CD4-positive, alpha-beta T cell treated with Interleukin-15 for 1 hour (primary cell): ENCODE measurements at regions not wholly inside any gene's neighbourhood (a gene's known extent, or its start where the extent isn't known, plus 50 kb on each side); places are given as distances from the start of the nearest gene placed in this dataset.

Experiments
- DNase-seq: peaks from one replicate; pipeline ENCODE4 v3.0.0-alpha.2; 2020

DNA sequence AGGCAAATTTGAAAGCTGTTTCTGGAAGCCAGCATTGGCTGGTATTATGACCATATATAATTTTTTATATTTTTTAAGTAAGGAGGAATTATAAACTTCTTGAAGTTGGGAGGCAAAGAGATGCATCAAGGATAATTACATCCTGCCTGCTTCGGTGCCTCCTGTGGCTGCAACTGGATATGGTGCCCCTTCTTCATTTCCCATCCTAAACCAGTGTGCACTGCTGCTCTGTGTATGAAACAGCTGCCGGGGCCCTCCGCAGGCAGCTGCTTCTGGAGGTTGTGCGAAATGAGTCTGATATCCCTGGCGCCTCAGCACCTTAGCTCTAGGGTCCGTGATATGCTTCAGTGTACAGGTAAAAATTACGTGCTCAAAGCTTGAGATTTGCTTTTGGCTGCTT is 304.2 kb downstream of the ENC1 start:
- DNase-seq, result no peak

DNA sequence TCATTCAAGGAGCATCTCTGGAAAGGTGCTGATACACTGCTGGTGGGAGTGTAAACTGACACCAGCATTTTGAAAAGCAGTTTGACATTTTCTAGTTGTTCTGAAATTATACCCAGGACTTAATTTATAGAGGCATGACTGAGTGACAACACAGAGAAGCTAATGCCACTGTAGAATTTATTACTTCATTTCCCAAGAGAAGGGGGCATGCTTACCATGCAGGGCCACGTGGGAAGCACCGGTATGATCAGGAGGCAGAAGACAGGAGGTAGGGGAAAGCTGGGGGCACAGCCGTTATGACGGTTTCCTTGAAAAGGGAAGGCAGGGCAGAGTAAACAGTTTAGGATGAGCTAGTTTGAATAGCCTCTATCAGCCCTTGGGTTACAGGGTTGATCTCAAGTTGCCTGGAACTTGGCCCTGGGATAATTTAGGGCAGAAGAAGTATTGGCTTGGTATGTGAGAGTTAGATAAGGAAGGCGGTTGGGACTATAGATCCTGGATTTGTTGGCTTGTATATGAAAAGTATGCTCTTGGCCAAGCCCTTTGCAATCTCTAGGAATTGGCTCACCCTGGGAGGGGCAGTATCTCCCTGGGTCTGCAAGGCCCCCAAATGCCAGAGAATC is 305.7 kb downstream of the ENC1 start:
- no peak for DNase-seq

- DNase-seq, result no peak
Measured at GRCh38 chr5:74334062-74334761, 306.3 kb downstream of the ENC1 start.

DNA sequence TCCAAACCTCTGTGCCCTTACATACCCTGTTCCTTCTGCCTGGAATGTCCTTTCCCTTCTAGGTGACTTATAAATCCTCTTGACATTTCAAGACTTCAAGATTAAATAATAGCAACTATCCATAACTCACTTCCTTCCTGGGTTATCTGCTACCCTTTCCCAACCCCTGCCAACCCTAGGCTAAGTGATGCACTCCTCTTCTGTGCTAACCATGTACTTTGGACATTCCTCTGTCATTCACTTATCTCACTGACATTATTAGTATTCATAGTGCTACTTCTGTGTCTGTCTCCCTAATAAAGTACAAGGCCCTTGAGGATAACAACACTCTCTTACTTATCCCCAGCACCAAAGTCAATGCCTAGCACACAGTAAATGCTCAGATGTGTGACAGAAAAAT is 307.1 kb downstream of the ENC1 start:
- DNase-seq, result no peak

- no peak for DNase-seq
Measured at GRCh38 chr5:74332682-74333081, 307.8 kb downstream of the ENC1 start.

DNA sequence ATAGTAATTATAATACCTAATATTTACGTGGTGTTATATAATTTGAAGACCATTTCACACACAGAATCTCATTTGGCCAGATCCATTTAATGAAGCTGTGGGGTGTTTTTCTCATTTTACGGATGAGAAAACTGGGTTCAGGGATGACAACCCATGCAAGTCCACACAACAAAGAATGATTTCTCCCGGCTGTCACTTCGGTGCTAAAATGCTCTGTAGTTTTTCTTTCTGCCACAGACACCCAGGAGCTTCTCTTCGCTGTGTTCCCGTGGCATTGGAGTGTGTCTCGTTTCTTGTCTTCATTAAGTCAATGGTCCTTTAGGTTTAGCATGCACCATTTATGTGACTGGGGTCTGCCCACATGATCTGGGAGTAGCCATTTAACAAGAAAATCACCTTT is 308.5 kb downstream of the ENC1 start:
- no peak for DNase-seq

GRCh38 chr5:74328221-74328630 is 312.3 kb downstream of the ENC1 start:
- DNase-seq, result no peak

DNA sequence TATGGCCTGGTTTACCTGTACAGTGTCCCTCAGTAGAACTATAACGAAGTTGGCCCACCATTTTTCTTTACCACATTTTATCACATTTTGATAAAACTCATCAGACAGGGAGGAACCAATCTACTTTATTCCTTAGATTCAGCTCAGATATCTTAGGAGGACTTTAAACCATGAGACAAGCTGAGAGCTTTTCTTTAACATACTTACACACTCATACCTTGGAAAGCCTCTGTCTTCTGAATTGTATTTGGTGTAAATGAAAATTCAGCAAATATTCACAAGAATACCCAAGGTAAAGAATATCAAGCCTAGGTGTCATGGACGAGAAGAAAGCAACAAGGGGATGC is 313.2 kb downstream of the ENC1 start:
- DNase-seq, result no peak

DNA sequence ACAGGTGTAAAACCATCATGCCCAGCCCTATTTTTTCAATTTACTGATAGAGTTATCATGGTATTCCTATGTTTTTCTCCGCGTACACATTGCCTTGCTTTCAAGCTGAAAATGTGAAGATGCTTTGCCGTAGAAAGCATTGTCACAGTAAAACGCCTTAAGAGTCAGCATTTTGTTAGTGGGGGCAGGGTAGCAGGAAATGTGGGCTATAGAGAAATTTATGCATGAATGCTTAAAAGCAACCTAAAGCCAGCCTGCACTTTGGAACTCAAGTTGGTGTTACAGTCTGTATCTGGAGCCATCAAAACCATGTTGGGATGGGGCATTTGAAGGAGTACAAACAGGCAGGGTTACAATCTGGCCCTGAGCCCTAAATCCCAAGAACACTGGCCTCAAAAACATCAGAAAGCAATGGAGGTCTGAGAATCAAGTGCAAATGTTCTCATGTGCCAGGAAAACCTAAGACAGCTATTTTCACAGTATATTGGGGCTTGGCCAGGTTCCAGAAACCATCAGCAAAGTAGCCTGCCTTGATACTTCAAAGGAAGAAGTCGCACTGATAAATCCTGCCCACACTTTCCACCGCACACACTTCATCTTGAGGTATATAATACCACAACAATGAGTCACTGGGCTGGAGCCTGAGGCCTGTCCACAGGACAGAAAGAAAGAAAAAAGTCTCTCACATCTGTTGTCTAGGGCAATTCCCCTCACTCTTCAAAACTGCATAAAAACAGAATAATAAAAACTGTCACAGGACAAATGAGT is 313.8 kb downstream of the ENC1 start:
- DNase-seq, result peak; percentile 56

- no peak for DNase-seq
Measured at GRCh38 chr5:74325866-74326265, 314.7 kb downstream of the ENC1 start.

- DNase-seq, result no peak
Measured at GRCh38 chr5:74324556-74324955, 316.0 kb downstream of the ENC1 start.

GRCh38 chr5:74322944-74323343 is 317.6 kb downstream of the ENC1 start:
- DNase-seq, result no peak

- DNase-seq, result no peak
Measured at GRCh38 chr5:74322191-74322590, 318.3 kb downstream of the ENC1 start.

DNA sequence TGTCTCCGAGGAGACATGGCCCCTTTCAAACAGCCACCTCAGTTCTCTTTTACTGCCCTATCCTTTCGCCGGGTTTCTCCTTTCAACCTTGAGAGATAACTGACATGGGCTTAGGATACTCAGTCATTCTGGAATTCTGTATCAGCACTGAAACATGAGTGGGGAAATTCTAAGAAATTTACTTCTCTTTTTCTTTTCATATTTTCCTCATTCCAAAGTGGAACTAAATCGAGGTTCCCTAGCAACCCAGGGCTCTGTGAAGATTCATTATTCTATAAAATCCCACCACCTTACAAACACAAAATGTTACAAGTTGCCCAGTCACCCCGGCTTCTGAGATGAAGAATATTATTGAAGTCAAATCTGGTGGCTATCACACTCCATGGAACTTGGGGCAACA is 319.2 kb downstream of the ENC1 start:
- no peak for DNase-seq

- no peak for DNase-seq
Measured at GRCh38 chr5:74320526-74320925, 320.0 kb downstream of the ENC1 start.

- DNase-seq, result no peak
Measured at GRCh38 chr5:74319076-74319475, 321.5 kb downstream of the ENC1 start.

DNA sequence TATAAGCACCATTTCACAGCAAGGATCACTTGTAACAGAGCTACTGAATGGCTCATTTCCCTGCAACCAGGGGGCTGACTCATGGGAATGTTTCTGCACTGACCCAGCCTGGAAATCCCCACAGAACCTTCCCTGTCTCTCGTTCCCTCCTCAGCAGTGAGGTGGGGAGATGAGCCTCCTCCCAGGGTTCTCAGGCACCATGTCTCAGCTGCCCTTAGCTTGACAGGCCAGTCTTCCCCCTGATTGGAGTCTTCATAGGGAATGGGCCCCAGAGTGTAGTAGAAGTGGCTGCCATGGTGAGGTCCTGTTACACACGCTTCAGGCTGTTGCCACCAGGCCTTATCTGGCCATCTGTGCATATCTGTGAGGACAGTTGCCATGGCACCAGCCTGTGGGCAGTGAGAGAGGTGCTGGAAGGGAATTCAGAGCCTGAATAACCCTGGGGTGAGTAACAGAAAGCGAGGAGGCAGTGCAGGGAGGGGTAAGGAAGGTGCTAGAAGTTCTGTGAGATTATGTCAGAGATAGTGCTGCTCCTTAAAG is 324.4 kb downstream of the ENC1 start:
- DNase-seq, result no peak

- DNase-seq, result no peak
Measured at GRCh38 chr5:74314906-74315305, 325.6 kb downstream of the ENC1 start.

DNA sequence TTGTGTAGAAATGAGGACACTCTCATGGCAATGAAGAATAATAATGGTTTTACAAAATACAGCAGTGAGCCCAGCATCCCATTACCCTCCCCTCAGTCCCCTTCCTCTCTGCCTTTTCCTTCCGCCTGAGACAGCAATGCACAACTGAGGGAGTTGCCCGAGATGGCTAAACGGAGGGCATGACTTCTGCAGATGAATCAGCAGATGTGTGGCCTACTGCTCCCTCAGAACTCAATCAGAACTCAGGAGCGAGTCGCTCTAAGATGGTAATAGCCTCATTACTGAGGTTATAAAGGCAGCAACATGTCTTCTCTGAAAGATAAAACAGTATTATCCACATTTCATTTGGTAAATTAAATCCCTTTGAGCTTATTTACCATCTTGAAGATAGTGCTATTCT is 326.6 kb downstream of the ENC1 start:
- no peak for DNase-seq

- no peak for DNase-seq
Measured at GRCh38 chr5:74312746-74313145, 327.8 kb downstream of the ENC1 start.

GRCh38 chr5:74311961-74312360 is 328.6 kb downstream of the ENC1 start:
- no peak for DNase-seq

DNA sequence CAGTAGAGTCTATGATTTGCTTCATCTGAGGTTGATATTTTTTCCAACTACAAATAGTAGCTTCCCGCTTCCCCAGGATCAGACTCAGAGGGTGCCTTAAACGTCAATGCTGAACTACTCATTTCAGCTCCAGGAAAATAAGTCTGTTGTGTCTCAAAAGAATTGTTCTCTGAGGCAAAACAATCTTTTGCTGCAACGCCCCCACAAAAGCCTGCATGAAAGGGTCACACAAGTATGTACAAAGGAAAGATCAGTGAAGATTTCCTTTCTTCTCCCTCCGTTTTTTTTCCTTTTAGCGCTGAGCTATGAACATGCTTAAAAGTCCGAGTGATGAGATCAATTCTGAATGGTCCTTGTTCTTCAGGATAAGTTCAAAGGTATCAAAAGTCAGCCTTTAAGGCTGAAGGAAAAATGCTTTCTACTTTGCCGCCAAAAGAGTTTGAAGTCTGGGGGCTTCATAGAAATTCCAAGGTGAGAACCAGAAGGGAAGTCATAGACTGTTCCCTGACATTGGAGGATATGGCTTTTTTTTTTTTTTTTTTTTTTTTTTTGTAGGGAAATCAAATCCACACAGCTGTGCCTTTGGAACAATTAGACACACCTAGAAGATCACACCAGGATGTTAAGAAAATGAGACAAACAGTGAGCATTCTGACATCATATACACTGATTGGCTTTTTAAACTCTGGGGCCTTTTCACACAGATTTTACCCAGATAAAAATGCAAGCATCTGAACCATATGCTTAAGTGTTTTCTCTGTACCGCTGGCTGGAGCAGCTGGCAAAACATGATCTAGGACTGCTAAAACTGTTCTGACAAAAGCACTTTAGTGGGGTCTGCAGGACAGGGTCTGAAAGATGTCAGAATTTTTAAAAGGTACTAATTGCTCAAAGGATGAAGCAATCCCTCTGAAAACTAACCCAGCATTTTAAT is 329.3 kb downstream of the ENC1 start:
- no peak for DNase-seq

DNA sequence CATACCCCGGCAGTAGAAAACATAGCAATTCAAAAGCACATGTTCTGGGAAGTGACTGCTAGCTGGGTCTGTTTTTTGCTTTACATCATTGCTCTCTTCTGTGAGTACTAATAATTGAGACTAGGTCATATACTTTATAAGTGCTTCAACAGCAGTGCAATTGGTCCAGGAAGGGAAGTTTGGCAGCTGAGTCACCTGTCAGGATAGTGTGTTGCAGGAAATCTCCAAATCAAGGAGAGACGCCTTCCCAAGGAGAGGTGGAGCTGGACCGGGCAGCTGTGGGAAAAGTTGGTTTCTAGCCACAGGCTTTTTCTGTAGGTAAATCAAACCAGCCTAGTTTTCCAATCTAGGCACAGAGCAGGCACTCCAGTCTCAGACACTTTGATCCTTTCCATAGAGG is 330.1 kb downstream of the ENC1 start:
- no peak for DNase-seq
